GM12891 (cell line): ENCODE measurements at regions not wholly inside any gene's neighbourhood (a gene's known extent, or its start where the extent isn't known, plus 50 kb on each side); places are given as distances from the start of the nearest gene placed in this dataset.

ENCODE experiments used
- PAX5 ChIP-seq: IDR thresholded peaks from 2 replicates; pipeline ENCODE4 v1.6.1; 2011; ENCODE audit warnings: low read length, moderate library complexity, mild to moderate bottlenecking; ENCODE audit not compliant: insufficient read depth, severe bottlenecking
- POLR2A ChIP-seq: IDR thresholded peaks from 2 replicates; pipeline ENCODE4 v1.6.1; 2011; ENCODE audit warnings: low read depth, low read length, control low read depth
- POLR2AphosphoS5 ChIP-seq: IDR thresholded peaks from 2 replicates; pipeline ENCODE4 v1.6.1; 2011; ENCODE audit warnings: low read depth, low read length, control low read depth
- POU2F2 ChIP-seq: IDR thresholded peaks from 2 replicates; pipeline ENCODE4 v1.6.1; 2011; ENCODE audit warnings: low read depth, mild to moderate bottlenecking, control low read depth, low read length, moderate library complexity
- SPI1 ChIP-seq: IDR thresholded peaks from 2 replicates; pipeline ENCODE4 v1.6.1; 2011; ENCODE audit warnings: low read depth, low read length, control low read depth
- TAF1 ChIP-seq: IDR thresholded peaks from 2 replicates; pipeline ENCODE4 v1.6.1; 2011; ENCODE audit warnings: low read depth, low read length, control low read depth

DNA sequence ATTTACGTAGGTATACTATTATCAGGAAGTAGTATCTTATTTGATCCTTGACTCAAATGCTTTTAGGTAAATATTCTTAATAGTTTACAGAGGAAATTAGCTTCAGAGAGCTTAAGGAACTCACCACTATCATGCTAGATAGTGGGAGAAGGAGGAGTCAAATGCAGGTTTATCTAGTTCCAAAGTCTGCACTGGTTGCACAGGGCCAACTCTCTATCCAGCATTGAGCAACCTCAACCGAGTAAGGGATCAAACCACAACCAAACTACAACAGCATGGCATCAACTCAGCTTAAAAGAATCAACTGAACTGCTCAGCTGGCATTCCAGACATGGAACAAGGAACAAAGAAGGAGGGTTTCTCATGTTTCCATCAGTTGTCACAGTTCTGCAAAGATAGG lies 306.0 kb downstream of the MAF start:
- TF ChIP-seq TAF1 (no peak), POLR2AphosphoS5 (no peak), POLR2A (no peak), SPI1 (no peak), POU2F2 (no peak), PAX5 (no peak)
